GM12878 (cell line): ENCODE measurements at regions not wholly inside any gene's neighbourhood (a gene's known extent, or its start where the extent isn't known, plus 50 kb on each side); places are given as distances from the start of the nearest gene placed in this dataset.
"Not testable (repeated sequence)": the region's sequence is repeated elsewhere in the genome, so short reads cannot be mapped to it uniquely, and the experiment has no call there.

Experiments
- TF ChIP-seq, protein P1 (sequence below): fragments of 450-650 bp; IDR thresholded peaks from 2 replicates; pipeline ENCODE4 v1.6.1; 2014; ENCODE audit warnings: mild to moderate bottlenecking
- TF ChIP-seq, protein P2 (sequence below), 3 experiments: IDR thresholded peaks in 2 of 3; conservative IDR thresholded peaks in 1 of 3; 2 replicates each; pipeline ENCODE4 v1.5.1; 2011; ENCODE audit warnings: low read depth in 3 of 3, low read length in 3 of 3, mild to moderate bottlenecking in 3 of 3, control low read depth in 2 of 3, moderate library complexity in 2 of 3, inconsistent platforms in 1 of 3, mixed read lengths in 1 of 3; ENCODE audit not compliant: control insufficient read depth in 2 of 3, insufficient read depth in 1 of 3; ENCODE audit errors: extremely low read depth in 1 of 3

DNA sequence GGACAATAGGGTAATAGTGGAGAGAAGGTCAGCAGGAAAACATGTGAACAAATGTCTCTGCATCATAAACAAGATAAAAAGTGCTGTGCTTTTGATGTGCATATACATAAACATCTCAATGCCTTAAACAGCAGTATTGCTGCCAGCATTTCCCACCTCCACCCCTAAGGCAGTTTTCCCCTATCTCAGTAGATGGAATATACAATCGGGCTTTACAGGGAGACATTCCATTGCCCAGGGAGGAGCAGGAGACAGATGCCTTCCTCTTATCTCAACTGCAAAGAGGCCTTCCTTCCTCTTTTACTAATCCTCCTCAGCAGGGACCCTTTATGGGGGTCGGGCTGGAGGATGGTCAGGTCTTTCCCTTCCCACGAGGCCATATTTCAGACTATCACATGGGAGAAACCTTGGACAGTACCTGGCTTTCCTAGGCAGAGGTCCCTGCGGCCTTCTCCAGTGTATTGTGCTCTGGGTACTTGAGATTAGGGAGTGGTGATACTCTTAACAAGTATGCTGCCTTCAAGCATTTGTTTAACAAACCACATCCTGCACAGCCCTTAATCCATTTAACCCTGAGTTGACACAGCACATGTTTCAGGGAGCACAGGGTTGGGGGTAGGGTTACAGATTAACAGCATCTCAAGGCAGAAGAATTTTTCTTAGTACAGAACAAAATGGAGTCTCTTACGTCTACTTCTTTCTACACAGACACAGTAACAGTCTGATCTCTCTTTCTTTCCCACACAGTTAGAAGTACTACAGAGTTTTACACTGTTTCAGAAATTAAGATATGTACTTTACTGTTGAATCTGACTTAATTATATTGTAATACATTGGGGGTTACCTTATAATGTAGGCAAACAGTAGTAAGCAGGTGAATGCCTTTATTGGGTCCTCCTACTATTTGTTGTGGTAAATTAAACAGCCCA is 189.4 kb downstream of the ALX1 start:
- TF ChIP-seq, protein P1, sequence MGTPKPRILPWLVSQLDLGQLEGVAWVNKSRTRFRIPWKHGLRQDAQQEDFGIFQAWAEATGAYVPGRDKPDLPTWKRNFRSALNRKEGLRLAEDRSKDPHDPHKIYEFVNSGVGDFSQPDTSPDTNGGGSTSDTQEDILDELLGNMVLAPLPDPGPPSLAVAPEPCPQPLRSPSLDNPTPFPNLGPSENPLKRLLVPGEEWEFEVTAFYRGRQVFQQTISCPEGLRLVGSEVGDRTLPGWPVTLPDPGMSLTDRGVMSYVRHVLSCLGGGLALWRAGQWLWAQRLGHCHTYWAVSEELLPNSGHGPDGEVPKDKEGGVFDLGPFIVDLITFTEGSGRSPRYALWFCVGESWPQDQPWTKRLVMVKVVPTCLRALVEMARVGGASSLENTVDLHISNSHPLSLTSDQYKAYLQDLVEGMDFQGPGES, result not testable (repeated sequence)
- TF ChIP-seq, protein P2, sequence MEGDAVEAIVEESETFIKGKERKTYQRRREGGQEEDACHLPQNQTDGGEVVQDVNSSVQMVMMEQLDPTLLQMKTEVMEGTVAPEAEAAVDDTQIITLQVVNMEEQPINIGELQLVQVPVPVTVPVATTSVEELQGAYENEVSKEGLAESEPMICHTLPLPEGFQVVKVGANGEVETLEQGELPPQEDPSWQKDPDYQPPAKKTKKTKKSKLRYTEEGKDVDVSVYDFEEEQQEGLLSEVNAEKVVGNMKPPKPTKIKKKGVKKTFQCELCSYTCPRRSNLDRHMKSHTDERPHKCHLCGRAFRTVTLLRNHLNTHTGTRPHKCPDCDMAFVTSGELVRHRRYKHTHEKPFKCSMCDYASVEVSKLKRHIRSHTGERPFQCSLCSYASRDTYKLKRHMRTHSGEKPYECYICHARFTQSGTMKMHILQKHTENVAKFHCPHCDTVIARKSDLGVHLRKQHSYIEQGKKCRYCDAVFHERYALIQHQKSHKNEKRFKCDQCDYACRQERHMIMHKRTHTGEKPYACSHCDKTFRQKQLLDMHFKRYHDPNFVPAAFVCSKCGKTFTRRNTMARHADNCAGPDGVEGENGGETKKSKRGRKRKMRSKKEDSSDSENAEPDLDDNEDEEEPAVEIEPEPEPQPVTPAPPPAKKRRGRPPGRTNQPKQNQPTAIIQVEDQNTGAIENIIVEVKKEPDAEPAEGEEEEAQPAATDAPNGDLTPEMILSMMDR (IDR thresholded peaks at IDR 0.05 in 2 of 3, conservative IDR thresholded peaks at IDR 0.05 in 1 of 3; ENCODE audit: control insufficient read depth in 2 of 3, extremely low read depth in 1 of 3, insufficient read depth in 1 of 3, low read depth in 3 of 3, low read length in 3 of 3), result not testable (repeated sequence)
